ENCODE measurements at regions not wholly inside any gene's neighbourhood (a gene's known extent, or its start where the extent isn't known, plus 50 kb on each side); places are given as distances from the start of the nearest gene placed in this dataset.

- TF ChIP-seq, protein P1, sequence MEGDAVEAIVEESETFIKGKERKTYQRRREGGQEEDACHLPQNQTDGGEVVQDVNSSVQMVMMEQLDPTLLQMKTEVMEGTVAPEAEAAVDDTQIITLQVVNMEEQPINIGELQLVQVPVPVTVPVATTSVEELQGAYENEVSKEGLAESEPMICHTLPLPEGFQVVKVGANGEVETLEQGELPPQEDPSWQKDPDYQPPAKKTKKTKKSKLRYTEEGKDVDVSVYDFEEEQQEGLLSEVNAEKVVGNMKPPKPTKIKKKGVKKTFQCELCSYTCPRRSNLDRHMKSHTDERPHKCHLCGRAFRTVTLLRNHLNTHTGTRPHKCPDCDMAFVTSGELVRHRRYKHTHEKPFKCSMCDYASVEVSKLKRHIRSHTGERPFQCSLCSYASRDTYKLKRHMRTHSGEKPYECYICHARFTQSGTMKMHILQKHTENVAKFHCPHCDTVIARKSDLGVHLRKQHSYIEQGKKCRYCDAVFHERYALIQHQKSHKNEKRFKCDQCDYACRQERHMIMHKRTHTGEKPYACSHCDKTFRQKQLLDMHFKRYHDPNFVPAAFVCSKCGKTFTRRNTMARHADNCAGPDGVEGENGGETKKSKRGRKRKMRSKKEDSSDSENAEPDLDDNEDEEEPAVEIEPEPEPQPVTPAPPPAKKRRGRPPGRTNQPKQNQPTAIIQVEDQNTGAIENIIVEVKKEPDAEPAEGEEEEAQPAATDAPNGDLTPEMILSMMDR (conservative IDR thresholded peaks at IDR 0.05) = no peak
- no peak for TF ChIP-seq EZH2 (IDR thresholded peaks at IDR 0.05; ENCODE audit: low read depth)
Observed at GRCh38 chr14:87148655-87149054, 844.3 kb downstream of the GALC start.

All from PC-9 (cell line).